ENCODE measurements at regions not wholly inside any gene's neighbourhood (a gene's known extent, or its start where the extent isn't known, plus 50 kb on each side); places are given as distances from the start of the nearest gene placed in this dataset.

DNA sequence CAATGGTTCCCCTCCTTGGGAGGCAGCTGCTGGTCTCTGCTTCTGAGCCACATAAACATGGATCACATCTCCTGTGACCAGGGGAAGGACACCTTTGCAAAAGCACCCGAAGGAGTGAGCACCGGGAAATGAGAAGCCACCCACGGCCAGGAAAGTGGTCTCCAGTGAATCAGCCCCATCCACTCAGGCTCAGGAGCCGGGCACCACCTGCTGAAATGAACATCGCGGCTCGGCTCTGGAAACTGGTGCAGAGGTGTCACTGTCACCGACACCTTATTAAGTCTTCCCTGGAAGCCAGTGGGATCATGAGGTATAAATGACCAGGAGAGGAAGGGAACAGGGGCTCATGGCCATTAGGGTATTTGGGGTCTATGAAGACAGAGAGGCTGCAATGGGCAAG is 207.2 kb upstream of the C1orf174 start:
- no peak overlapping the region for H3K27ac Mint-ChIP-seq (ENCODE audit: unreplicated experiment)
- TF ChIP-seq, protein P1, sequence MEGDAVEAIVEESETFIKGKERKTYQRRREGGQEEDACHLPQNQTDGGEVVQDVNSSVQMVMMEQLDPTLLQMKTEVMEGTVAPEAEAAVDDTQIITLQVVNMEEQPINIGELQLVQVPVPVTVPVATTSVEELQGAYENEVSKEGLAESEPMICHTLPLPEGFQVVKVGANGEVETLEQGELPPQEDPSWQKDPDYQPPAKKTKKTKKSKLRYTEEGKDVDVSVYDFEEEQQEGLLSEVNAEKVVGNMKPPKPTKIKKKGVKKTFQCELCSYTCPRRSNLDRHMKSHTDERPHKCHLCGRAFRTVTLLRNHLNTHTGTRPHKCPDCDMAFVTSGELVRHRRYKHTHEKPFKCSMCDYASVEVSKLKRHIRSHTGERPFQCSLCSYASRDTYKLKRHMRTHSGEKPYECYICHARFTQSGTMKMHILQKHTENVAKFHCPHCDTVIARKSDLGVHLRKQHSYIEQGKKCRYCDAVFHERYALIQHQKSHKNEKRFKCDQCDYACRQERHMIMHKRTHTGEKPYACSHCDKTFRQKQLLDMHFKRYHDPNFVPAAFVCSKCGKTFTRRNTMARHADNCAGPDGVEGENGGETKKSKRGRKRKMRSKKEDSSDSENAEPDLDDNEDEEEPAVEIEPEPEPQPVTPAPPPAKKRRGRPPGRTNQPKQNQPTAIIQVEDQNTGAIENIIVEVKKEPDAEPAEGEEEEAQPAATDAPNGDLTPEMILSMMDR (IDR thresholded peaks at IDR 0.05; ENCODE audit: unreplicated experiment): no peak
- no peaks in the 10 kb centered on the region for H3K9me3 Mint-ChIP-seq (ENCODE audit: low read depth, unreplicated experiment)
- intact Hi-C loops (cut with micrococcal nuclease; ENCODE audit: unreplicated experiment): no loop called here
- H3K36me3 Mint-ChIP-seq (ENCODE audit: insufficient read depth, unreplicated experiment): no peaks in the 10 kb centered on the region
- H3K4me3 Mint-ChIP-seq (ENCODE audit: low read depth, unreplicated experiment): no peak overlapping the region
- no TSS peak for BruUV-seq (replicated peaks)
- CTCF ChIA-PET: no interaction called here
- H3K27me3 Mint-ChIP-seq (ENCODE audit: unreplicated experiment): peaks cover 52% of the 10 kb centered on the region
- no peaks in the 10 kb centered on the region for H3K4me1 Mint-ChIP-seq (ENCODE audit: low read depth, unreplicated experiment)
- DNase-seq: no peak

DNA sequence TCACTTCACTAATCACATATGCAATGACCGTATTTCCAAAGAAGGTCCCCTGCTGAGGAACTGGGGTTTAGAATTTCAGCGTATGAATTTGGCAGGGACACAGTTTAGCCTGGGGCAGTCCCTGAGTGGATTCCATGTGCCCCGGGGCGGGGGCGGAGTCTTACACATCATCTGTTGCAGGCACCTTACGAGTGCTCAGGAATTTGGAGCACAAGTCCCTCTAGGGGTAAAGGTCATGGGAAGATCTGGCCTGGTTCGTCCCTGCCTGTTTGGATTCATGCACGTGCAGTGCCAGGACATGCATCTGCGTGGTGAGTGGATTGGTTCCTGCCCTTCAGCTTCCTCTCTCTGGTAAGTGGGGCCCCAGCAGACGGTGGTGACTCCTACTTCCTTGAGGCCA is 208.3 kb upstream of the C1orf174 start:
- intact Hi-C loops (cut with micrococcal nuclease; ENCODE audit: unreplicated experiment): no loop called here
- no peak for DNase-seq
- no TSS peak for BruUV-seq (replicated peaks)
- CTCF ChIA-PET: no interaction called here
- Mint-ChIP-seq H3K9me3 (ENCODE audit: low read depth, unreplicated experiment) (no peaks in the 10 kb centered on the region), H3K27ac (ENCODE audit: unreplicated experiment) (no peak overlapping the region), H3K4me3 (ENCODE audit: low read depth, unreplicated experiment) (no peak overlapping the region), H3K36me3 (ENCODE audit: insufficient read depth, unreplicated experiment) (no peaks in the 10 kb centered on the region), H3K27me3 (ENCODE audit: unreplicated experiment) (peaks cover 60% of the 10 kb centered on the region), H3K4me1 (ENCODE audit: low read depth, unreplicated experiment) (no peaks in the 10 kb centered on the region)
- TF ChIP-seq, protein P1 (IDR thresholded peaks at IDR 0.05; ENCODE audit: unreplicated experiment): no peak

DNA sequence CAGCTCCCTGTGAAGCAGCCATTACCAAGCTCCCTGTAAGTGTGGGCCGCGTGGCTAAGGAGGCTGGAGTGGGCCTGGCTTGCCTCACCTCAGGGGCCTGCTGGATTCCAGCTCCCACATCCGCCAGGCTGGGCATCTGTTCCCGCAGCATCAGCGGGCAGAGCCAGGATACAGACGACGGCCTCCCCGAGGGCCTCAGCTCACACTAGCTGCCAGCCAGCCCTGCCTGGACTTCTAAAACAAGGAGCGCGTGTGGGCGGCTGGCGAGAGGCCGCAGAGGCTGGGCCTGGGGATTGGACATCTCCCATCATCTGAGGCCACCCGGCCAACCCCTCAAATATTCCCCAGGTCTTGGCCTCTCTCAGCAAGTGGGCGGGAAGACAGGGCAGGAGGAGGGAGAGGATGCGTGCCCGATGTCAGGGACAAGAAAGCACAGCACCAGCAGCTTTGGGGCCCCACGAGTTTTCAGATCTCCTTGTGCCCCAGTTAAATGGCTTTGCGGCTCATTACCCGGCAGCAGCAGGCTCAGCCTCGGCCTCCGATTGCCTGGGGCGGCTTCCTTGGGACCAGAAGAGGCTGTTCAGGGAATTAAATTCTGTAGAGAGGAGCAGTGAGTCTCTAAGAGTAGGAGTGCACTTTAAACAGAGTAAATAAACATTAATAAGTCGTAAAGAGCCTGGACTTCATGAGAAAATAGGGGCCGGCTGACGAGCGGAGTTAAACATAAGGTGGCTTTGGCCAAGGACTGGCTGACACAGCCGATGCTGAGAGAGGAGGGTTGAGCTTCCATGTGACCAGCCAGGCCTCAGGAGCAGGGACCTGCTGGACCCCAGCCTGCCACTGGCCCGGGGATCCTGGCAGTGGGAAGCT is 208.9 kb upstream of the C1orf174 start:
- H3K9me3 Mint-ChIP-seq (ENCODE audit: low read depth, unreplicated experiment): no peaks in the 10 kb centered on the region
- no peak overlapping the region for H3K27ac Mint-ChIP-seq (ENCODE audit: unreplicated experiment)
- CTCF ChIA-PET: interaction anchor here (1.1 kb wide), 1 partner anchor 37 kb away, joined by 3 read pairs; no protein-coding TSS in a partner anchor
- no peaks in the 10 kb centered on the region for H3K36me3 Mint-ChIP-seq (ENCODE audit: insufficient read depth, unreplicated experiment)
- no peaks in the 10 kb centered on the region for H3K4me1 Mint-ChIP-seq (ENCODE audit: low read depth, unreplicated experiment)
- intact Hi-C loops (cut with micrococcal nuclease; ENCODE audit: unreplicated experiment): no loop called here
- peaks cover 60% of the 10 kb centered on the region for H3K27me3 Mint-ChIP-seq (ENCODE audit: unreplicated experiment)
- TF ChIP-seq, protein P1 (IDR thresholded peaks at IDR 0.05; ENCODE audit: unreplicated experiment): no peak
- H3K4me3 Mint-ChIP-seq (ENCODE audit: low read depth, unreplicated experiment): no peak overlapping the region
- no peak for DNase-seq
- BruUV-seq (replicated peaks): no TSS peak

DNA sequence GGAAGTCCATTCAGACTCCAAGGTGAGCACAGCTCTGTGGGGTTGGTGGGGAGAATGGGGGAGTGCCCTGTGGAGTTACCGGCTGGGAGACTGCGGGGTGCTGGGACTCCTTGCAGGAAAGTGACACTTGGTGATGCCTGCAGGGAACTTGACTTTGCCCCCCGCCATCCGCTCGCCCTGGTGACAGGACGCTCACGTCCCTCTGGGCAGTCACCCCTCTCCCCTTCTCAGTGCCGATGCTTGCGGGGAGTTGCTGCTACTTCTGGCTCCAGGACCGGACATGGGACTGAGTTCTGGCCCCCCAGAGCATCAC is 209.5 kb upstream of the C1orf174 start:
- Mint-ChIP-seq H3K4me3 (ENCODE audit: low read depth, unreplicated experiment) (no peak overlapping the region), H3K27ac (ENCODE audit: unreplicated experiment) (no peak overlapping the region)
- TF ChIP-seq, protein P1 (IDR thresholded peaks at IDR 0.05; ENCODE audit: unreplicated experiment): no peak

More for the DNA sequence above, 209.5 kb upstream of the C1orf174 start:
- DNase-seq: no peak
- Mint-ChIP-seq H3K36me3 (ENCODE audit: insufficient read depth, unreplicated experiment) (no peaks in the 10 kb centered on the region), H3K9me3 (ENCODE audit: low read depth, unreplicated experiment) (peaks cover 2% of the 10 kb centered on the region), H3K4me1 (ENCODE audit: low read depth, unreplicated experiment) (no peaks in the 10 kb centered on the region), H3K27me3 (ENCODE audit: unreplicated experiment) (peaks cover 60% of the 10 kb centered on the region)
- no TSS peak for BruUV-seq (replicated peaks)
- intact Hi-C loops (cut with micrococcal nuclease; ENCODE audit: unreplicated experiment): no loop called here
- CTCF ChIA-PET: interaction anchor here (1.1 kb wide), 1 partner anchor 38 kb away, joined by 3 read pairs; no protein-coding TSS in a partner anchor
